GM12864 (cell line): ENCODE measurements at regions not wholly inside any gene's neighbourhood (a gene's known extent, or its start where the extent isn't known, plus 50 kb on each side); places are given as distances from the start of the nearest gene placed in this dataset.

Experiments used
- DNase-seq: peaks from one replicate; pipeline ENCODE4 v3.0.0-alpha.2; 2011; ENCODE audit warnings: low read depth
- H3K4me3 ChIP-seq: 2 replicates; pipeline ENCODE4 v1.5.1; 2011; ENCODE audit warnings: mild to moderate bottlenecking, low read depth, low read length, control low read depth
- CTCF ChIP-seq: IDR thresholded peaks from 2 replicates; pipeline ENCODE4 v1.5.1; 2011; ENCODE audit warnings: low read depth, mild to moderate bottlenecking, moderate library complexity, low read length, control low read depth, inconsistent platforms; ENCODE audit errors: missing control alignments

DNA sequence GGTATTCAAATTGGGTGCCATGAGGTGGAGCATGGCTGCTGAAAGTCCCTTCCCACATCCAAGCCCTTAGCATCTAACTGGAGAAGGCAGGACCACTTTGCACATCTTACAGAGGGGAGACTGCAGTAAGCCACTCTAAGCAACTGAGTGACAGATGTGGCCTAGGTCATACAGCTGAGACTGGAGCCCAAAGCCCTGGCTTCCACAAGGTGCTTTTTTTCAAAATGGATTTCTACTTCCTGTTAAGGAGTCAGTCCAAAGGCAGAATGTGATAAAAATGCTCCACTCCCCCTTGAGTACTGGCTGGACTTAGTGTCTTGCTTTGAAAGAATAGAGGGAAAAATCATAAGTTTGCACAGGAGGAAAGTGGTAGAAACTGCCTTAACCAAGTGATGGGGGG lies 424.0 kb upstream of the SPRED2 start:
- no peak for DNase-seq
- no peak for TF ChIP-seq CTCF
- H3K4me3 ChIP-seq = no peak overlapping the region

- no peak for TF ChIP-seq CTCF
- no peak for DNase-seq
- H3K4me3 ChIP-seq = no peak overlapping the region
Observed at GRCh38 chr2:65850695-65851094, 418.3 kb upstream of the SPRED2 start.

DNA sequence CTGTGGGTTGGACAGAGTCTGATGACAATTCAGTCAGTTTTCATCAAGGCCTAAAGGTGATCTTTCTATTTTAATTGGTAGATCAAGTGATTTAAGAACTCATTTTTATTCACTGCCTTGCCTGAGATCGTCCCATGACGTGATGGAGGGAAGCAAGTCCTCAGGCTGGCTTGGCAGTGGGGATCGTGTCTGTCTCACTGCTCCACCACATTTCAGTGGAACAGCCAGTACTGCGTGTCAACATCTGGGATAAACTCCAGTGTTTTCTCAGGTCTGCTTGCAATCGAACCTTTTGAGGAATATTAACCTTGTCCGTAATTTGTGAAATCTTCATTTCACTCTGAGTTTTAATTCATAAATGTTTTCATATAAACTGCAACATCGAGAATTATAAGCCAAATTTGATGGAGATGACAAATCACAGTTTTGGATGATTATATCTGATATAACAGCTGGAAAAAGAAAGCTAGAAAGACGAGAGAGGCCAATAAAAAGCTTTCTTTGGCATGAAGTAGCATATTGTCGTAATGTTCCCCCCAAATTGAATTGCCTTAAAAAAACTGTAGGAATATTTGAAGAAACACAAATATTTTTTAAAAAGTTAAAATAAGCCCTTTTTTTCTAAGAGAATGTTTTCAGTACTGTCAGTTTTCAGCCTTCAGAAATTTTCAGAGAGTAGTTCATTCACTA lies 414.7 kb upstream of the SPRED2 start:
- H3K4me3 ChIP-seq = no peak overlapping the region
- no peak for TF ChIP-seq CTCF
- DNase-seq = no peak

DNA sequence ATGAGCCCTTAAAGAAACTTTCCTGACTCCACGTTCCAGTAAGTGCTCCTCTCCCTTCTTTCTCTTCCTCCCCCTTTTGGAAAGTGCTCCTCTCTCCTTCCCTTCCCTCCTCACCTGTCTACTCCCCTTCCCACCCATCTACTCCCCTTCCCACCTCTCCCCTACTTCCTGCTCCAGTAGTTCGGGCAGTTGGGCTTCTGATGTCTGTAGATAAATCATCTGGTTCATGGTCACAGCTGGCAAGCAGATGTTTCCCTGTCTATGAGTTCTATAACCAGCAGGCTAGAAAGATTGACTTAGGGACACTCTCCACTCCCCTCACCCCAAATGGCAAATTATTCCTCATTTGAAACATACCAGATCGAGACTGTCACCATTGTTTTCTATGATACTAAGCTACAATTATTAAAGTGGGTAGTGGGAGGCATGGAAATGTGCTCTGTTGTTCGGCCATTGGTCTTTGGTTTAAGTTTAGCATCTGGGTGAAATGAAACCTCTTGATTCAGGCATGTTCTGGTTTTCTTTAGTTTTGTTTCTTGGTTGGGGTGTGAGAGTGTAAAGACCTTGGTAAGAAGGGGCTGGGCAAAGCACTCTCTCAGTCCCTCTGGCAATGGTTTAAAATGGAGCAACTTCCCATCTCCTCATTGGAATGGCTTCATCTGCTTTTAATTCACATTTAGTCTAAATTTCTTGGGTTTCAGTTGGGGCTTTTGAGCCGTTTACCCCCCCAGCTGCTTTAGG lies 413.2 kb upstream of the SPRED2 start:
- no peak for TF ChIP-seq CTCF
- H3K4me3 ChIP-seq = no peak overlapping the region
- no peak for DNase-seq

DNA sequence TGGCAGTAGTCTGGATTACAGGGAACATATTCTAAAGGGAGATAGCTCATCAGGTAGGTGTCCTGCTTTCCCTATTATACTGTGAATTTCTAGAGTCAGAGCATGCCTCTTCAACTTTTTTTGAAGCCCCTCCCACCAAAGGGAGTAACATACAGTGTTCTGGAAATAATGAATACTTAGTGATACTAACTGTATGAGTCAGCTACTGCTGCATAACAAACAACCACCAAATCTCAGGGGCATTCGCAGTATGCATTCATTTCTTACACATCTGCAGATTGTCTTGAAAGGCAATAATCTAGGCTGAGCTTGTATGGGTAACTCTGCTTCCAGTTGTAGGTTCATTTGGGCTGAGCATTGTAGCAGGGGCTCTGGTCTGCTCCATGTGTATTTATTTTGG lies 409.7 kb upstream of the SPRED2 start:
- no peak for TF ChIP-seq CTCF
- H3K4me3 ChIP-seq = no peak overlapping the region
- no peak for DNase-seq

DNA sequence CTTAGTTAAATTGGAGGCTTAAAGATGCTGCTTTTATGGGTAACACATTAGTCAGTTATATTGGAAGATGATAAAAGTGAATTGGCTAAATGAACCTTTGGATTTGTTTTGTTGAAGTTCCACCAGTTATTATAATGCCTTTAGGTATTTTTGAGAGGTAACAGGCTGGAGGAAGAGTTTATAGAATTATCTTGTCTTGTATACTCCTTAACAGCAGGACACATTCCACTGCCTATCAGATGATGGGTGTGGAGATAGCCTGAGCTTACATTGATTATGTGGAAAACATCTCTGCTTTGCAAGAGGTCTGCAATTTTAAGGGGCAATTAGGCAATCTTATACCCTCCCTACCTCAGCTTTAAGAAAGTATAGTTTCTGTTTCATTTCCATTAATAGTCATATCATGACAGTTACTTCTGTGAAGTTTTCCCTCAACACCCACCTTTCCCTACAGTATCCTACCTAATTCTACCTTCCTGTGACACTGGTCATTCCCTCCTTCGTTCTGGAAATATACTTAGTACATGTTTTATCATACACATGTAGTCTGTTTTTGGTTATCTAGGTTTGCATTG lies 403.7 kb upstream of the SPRED2 start:
- DNase-seq = no peak
- no peak for TF ChIP-seq CTCF
- no peak overlapping the region for H3K4me3 ChIP-seq
